ENCODE measurements at regions not wholly inside any gene's neighbourhood (a gene's known extent, or its start where the extent isn't known, plus 50 kb on each side); places are given as distances from the start of the nearest gene placed in this dataset.

- TF ChIP-seq, protein P1, sequence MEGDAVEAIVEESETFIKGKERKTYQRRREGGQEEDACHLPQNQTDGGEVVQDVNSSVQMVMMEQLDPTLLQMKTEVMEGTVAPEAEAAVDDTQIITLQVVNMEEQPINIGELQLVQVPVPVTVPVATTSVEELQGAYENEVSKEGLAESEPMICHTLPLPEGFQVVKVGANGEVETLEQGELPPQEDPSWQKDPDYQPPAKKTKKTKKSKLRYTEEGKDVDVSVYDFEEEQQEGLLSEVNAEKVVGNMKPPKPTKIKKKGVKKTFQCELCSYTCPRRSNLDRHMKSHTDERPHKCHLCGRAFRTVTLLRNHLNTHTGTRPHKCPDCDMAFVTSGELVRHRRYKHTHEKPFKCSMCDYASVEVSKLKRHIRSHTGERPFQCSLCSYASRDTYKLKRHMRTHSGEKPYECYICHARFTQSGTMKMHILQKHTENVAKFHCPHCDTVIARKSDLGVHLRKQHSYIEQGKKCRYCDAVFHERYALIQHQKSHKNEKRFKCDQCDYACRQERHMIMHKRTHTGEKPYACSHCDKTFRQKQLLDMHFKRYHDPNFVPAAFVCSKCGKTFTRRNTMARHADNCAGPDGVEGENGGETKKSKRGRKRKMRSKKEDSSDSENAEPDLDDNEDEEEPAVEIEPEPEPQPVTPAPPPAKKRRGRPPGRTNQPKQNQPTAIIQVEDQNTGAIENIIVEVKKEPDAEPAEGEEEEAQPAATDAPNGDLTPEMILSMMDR (IDR thresholded peaks at IDR 0.05) = no peak
- TF ChIP-seq POLR2A (IDR thresholded peaks at IDR 0.05) = no peak
- TF ChIP-seq POLR2AphosphoS5 (IDR thresholded peaks at IDR 0.05) = no peak
Observed at GRCh38 chr16:52677501-52677900, 130.6 kb upstream of the TOX3 start.
